ENCODE measurements at regions not wholly inside any gene's neighbourhood (a gene's known extent, or its start where the extent isn't known, plus 50 kb on each side); places are given as distances from the start of the nearest gene placed in this dataset.

GRCh38 chr18:72648481-72648960, 104.4 kb upstream of the CBLN2 start:
- TF ChIP-seq, protein P1, sequence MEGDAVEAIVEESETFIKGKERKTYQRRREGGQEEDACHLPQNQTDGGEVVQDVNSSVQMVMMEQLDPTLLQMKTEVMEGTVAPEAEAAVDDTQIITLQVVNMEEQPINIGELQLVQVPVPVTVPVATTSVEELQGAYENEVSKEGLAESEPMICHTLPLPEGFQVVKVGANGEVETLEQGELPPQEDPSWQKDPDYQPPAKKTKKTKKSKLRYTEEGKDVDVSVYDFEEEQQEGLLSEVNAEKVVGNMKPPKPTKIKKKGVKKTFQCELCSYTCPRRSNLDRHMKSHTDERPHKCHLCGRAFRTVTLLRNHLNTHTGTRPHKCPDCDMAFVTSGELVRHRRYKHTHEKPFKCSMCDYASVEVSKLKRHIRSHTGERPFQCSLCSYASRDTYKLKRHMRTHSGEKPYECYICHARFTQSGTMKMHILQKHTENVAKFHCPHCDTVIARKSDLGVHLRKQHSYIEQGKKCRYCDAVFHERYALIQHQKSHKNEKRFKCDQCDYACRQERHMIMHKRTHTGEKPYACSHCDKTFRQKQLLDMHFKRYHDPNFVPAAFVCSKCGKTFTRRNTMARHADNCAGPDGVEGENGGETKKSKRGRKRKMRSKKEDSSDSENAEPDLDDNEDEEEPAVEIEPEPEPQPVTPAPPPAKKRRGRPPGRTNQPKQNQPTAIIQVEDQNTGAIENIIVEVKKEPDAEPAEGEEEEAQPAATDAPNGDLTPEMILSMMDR (IDR thresholded peaks at IDR 0.05; ENCODE audit: low read depth, low read length): no peak
- no peak for TF ChIP-seq POLR2A (IDR thresholded peaks at IDR 0.05; ENCODE audit: extremely low read depth, insufficient read length)
- TF ChIP-seq, protein P2, sequence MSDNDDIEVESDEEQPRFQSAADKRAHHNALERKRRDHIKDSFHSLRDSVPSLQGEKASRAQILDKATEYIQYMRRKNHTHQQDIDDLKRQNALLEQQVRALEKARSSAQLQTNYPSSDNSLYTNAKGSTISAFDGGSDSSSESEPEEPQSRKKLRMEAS (IDR thresholded peaks at IDR 0.05; ENCODE audit: low read depth, low read length): no peak

Data from NB4 (cell line).